CD14-positive monocyte (primary cell): ENCODE measurements at regions not wholly inside any gene's neighbourhood (a gene's known extent, or its start where the extent isn't known, plus 50 kb on each side); places are given as distances from the start of the nearest gene placed in this dataset.

Experiments used
- DNase-seq, 3 donors: peaks; one replicate each; pipeline ENCODE4 v3.0.0-alpha.2; 2011 to 2022
- H2AFZ ChIP-seq: 2 replicates; pipeline ENCODE4 v1.6.0; 2012; ENCODE audit warnings: mild to moderate bottlenecking, low read depth, low read length, inconsistent platforms; ENCODE audit not compliant: insufficient read depth, poor library complexity, severe bottlenecking
- H3K27ac ChIP-seq, 2 donors: 1 replicate in 1 of 2; 2 replicates in 1 of 2; pipeline ENCODE4 v1.5.1; 2012 to 2013; ENCODE audit warnings: low read length in 2 of 2, control low read depth in 1 of 2, inconsistent platforms in 1 of 2, low read depth in 1 of 2, mild to moderate bottlenecking in 1 of 2
- H3K27me3 ChIP-seq, 2 donors: one replicate each; pipeline versions ENCODE4 v1.6.0 to v1.6.1; 2011 to 2013; ENCODE audit warnings: low read length in 2 of 2; ENCODE audit not compliant: control insufficient read depth in 2 of 2, insufficient read depth in 2 of 2
- H3K36me3 ChIP-seq, 2 donors: replicated peaks in 1 of 2; 1 replicate in 1 of 2; 2 replicates in 1 of 2; pipeline versions ENCODE4 v1.5.1 to v1.6.1; 2012 to 2013; ENCODE audit warnings: low read length in 2 of 2, control low read depth in 1 of 2, inconsistent platforms in 1 of 2, mild to moderate bottlenecking in 1 of 2; ENCODE audit not compliant: insufficient read depth in 2 of 2, control insufficient read depth in 1 of 2
- H3K4me1 ChIP-seq, 2 donors: 1 replicate in 1 of 2; 2 replicates in 1 of 2; pipeline versions ENCODE4 v1.5.1 to v1.6.1; 2012 to 2013; ENCODE audit warnings: low read length in 2 of 2, control low read depth in 1 of 2, inconsistent platforms in 1 of 2, mild to moderate bottlenecking in 1 of 2, moderate library complexity in 1 of 2; ENCODE audit not compliant: insufficient read depth in 2 of 2, control insufficient read depth in 1 of 2
- H3K4me2 ChIP-seq: replicated peaks from 2 replicates; pipeline ENCODE3; 2012; ENCODE audit warnings: low read length, moderate library complexity, mild to moderate bottlenecking; ENCODE audit not compliant: poor library complexity, severe bottlenecking; ENCODE audit errors: extremely low read depth
- H3K4me3 ChIP-seq, 3 experiments: fragments of 200-600 bp in 1 of 3; sonication (generic) in 1 of 3; replicated peaks in 1 of 3; 1 replicate in 2 of 3; 2 replicates in 1 of 3; pipeline ENCODE4 v1.5.1; 2011 to 2013; ENCODE audit warnings: low read length in 3 of 3, mild to moderate bottlenecking in 3 of 3, control low read depth in 2 of 3, low read depth in 2 of 3, inconsistent platforms in 1 of 3, moderate library complexity in 1 of 3
- H3K79me2 ChIP-seq: 2 replicates; pipeline ENCODE4 v1.6.0; 2012; ENCODE audit warnings: mild to moderate bottlenecking, control low read depth, inconsistent platforms, low read length, moderate library complexity; ENCODE audit not compliant: insufficient read depth
- H3K9ac ChIP-seq: 2 replicates; pipeline ENCODE4 v1.6.0; 2017; ENCODE audit warnings: low read length, mild to moderate bottlenecking; ENCODE audit not compliant: insufficient read depth, poor library complexity, severe bottlenecking
- H3K9me3 ChIP-seq, 2 donors: replicated peaks in 1 of 2; 1 replicate in 1 of 2; 2 replicates in 1 of 2; pipeline versions ENCODE4 v1.5.1 to v1.6.1; 2012 to 2013; ENCODE audit warnings: low read length in 2 of 2, control low read depth in 1 of 2; ENCODE audit not compliant: control insufficient read depth in 1 of 2, insufficient read depth in 1 of 2
- H4K20me1 ChIP-seq: 2 replicates; pipeline ENCODE4 v1.6.0; 2012; ENCODE audit warnings: mild to moderate bottlenecking, low read length, control low read depth, moderate library complexity; ENCODE audit not compliant: insufficient read depth
- H3K27ac Mint-ChIP-seq, 7 donors: one replicate each; pipeline ENCODE4 v1.8.0; 2020; ENCODE audit warnings: mild to moderate bottlenecking in 7 of 7, mixed read lengths in 7 of 7, moderate library complexity in 6 of 7, inconsistent platforms in 2 of 7
- H3K27me3 Mint-ChIP-seq, 3 donors: one replicate each; pipeline ENCODE4 v1.8.0; 2021 to 2022; ENCODE audit warnings: low read depth in 3 of 3, mild to moderate bottlenecking in 3 of 3, mixed read lengths in 3 of 3, moderate library complexity in 3 of 3, inconsistent platforms in 1 of 3
- H3K36me3 Mint-ChIP-seq, 2 donors: one replicate each; pipeline ENCODE4 v1.8.0; 2020; ENCODE audit warnings: mixed read lengths in 2 of 2, inconsistent platforms in 1 of 2, mild to moderate bottlenecking in 1 of 2
- H3K4me1 Mint-ChIP-seq: one replicate; pipeline ENCODE4 v1.8.0; 2020; ENCODE audit warnings: mild to moderate bottlenecking, mixed read lengths
- H3K4me3 Mint-ChIP-seq, 2 donors: one replicate each; pipeline ENCODE4 v1.8.0; 2020; ENCODE audit warnings: mild to moderate bottlenecking in 2 of 2, mixed read lengths in 2 of 2, moderate library complexity in 1 of 2
- H3K9me3 Mint-ChIP-seq, 7 donors: one replicate each; pipeline ENCODE4 v1.8.0; 2020 to 2022; ENCODE audit warnings: mixed read lengths in 7 of 7, mild to moderate bottlenecking in 6 of 7, moderate library complexity in 6 of 7, inconsistent platforms in 2 of 7
- WGBS: methylation state at CpG from one replicate; pipeline ENCODE4 v1.1.5; 2013; ENCODE audit warnings: missing lambda C conversion rate; ENCODE audit not compliant: insufficient coverage; 5-methylcytosine and 5-hydroxymethylcytosine counted together
- intact Hi-C, 2 donors: fragments of 100-400 bp; cut with micrococcal nuclease; formaldehyde crosslinking; loops; one replicate each; pipeline versions ENCODE4 v1.15.0 to v1.15.1; 2023
- TF ChIP-seq, protein P1 (sequence below): fragments of 200-600 bp; IDR thresholded peaks from one replicate; pipeline ENCODE4 v1.8.0; 2022; ENCODE audit warnings: antibody characterized with exemption, mild to moderate bottlenecking

GRCh38 chr15:100710744-100711515, 108.5 kb downstream of the ASB7 start:
- H3K27me3 ChIP-seq, result no peaks in the 10 kb centered on the region
- no peaks in the 10 kb centered on the region for H3K36me3 ChIP-seq
- H3K4me1 ChIP-seq, result no peaks in the 10 kb centered on the region
- Mint-ChIP-seq H3K9me3 (peaks cover 2 to 10% (median 6%) of the 10 kb centered on the region in 7 donors), H3K36me3 (no peaks in the 10 kb centered on the region), H3K4me1 (no peaks in the 10 kb centered on the region), H3K27ac (no peak overlapping the region), H3K4me3 (no peak overlapping the region), H3K27me3 (peaks cover 1 to 12% (median 5%) of the 10 kb centered on the region in 3 donors)
- WGBS, result 92% methylated on average over 13 of the region's 16 CpGs
- no peak for DNase-seq
- no peaks in the 10 kb centered on the region for H4K20me1 ChIP-seq
- intact Hi-C loops, result no loop called here
- no peaks in the 10 kb centered on the region for H3K79me2 ChIP-seq
- no peak overlapping the region for H3K4me3 ChIP-seq
- no peak overlapping the region for H3K27ac ChIP-seq
- H3K9me3 ChIP-seq, result no peaks in the 10 kb centered on the region
- no peak overlapping the region for H3K4me2 ChIP-seq
- H3K9ac ChIP-seq, result no peak overlapping the region
- TF ChIP-seq, protein P1, sequence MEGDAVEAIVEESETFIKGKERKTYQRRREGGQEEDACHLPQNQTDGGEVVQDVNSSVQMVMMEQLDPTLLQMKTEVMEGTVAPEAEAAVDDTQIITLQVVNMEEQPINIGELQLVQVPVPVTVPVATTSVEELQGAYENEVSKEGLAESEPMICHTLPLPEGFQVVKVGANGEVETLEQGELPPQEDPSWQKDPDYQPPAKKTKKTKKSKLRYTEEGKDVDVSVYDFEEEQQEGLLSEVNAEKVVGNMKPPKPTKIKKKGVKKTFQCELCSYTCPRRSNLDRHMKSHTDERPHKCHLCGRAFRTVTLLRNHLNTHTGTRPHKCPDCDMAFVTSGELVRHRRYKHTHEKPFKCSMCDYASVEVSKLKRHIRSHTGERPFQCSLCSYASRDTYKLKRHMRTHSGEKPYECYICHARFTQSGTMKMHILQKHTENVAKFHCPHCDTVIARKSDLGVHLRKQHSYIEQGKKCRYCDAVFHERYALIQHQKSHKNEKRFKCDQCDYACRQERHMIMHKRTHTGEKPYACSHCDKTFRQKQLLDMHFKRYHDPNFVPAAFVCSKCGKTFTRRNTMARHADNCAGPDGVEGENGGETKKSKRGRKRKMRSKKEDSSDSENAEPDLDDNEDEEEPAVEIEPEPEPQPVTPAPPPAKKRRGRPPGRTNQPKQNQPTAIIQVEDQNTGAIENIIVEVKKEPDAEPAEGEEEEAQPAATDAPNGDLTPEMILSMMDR, result no peak
- H2AFZ ChIP-seq, result no peak overlapping the region

DNA sequence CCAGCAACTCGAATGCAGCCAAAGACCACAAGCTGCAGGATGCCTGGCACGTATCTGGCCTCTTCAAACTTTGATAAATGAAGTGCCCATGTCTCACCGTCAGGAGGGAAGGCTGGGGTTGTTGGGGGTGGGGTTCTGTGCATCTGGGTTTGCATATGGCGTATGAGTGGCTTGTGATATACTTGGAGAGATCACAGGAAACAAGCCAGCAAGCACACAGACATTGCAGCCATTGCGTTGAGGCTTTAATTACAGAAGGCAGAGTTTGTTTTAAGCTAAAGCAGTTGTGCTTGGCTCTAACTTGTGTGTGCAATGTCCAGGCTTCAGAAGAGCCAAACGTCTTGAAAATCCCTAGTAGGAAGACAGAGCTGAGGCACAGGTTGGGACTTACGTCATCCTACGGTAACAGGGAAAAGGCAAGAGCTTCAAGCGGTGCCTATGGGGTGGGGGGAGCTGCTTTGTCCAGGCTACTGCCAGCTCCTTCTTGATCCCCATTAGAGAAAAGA, 109.2 kb downstream of the ASB7 start:
- Mint-ChIP-seq H3K36me3 (no peaks in the 10 kb centered on the region), H3K9me3 (peaks cover 2 to 9% (median 6%) of the 10 kb centered on the region in 7 donors), H3K4me1 (no peaks in the 10 kb centered on the region), H3K27ac (no peak overlapping the region), H3K4me3 (no peak overlapping the region), H3K27me3 (peaks cover 1 to 12% (median 5%) of the 10 kb centered on the region in 3 donors)
- H3K4me3 ChIP-seq, result no peak overlapping the region
- H3K79me2 ChIP-seq, result no peaks in the 10 kb centered on the region
- H4K20me1 ChIP-seq, result no peaks in the 10 kb centered on the region
- H3K9ac ChIP-seq, result no peak overlapping the region
- no peak for DNase-seq
- TF ChIP-seq, protein P1, result no peak
- H3K4me2 ChIP-seq, result no peak overlapping the region
- H3K4me1 ChIP-seq, result no peaks in the 10 kb centered on the region
- no peaks in the 10 kb centered on the region for H3K9me3 ChIP-seq
- H3K27me3 ChIP-seq, result no peaks in the 10 kb centered on the region
- intact Hi-C loops, result no loop called here
- no peak overlapping the region for H3K27ac ChIP-seq
- no peak overlapping the region for H2AFZ ChIP-seq
- H3K36me3 ChIP-seq, result no peaks in the 10 kb centered on the region
- 65% methylated on average over 5 of the region's 9 CpGs for WGBS
